Parathyroid adenoma (tissue), 2 donors: ENCODE measurements at regions not wholly inside any gene's neighbourhood (a gene's known extent, or its start where the extent isn't known, plus 50 kb on each side); places are given as distances from the start of the nearest gene placed in this dataset.

Source experiments
- H2AFZ ChIP-seq: fragments of 300-600 bp; sonication (generic); one replicate; pipeline ENCODE4 v1.7.0; 2017; ENCODE audit warnings: antibody characterized with exemption, mild to moderate bottlenecking
- H3K27ac ChIP-seq: fragments of 300-600 bp; sonication (generic); one replicate; pipeline ENCODE4 v1.7.0; 2017
- H3K27me3 ChIP-seq: fragments of 300-600 bp; sonication (generic); one replicate; pipeline ENCODE4 v1.7.0; 2017; ENCODE audit warnings: low read length; ENCODE audit not compliant: control insufficient read depth, insufficient read depth
- H3K36me3 ChIP-seq: fragments of 300-600 bp; sonication (generic); one replicate; pipeline ENCODE4 v1.7.0; 2017; ENCODE audit warnings: low read length; ENCODE audit not compliant: control insufficient read depth, insufficient read depth
- H3K4me1 ChIP-seq: fragments of 300-600 bp; sonication (generic); one replicate; pipeline ENCODE4 v1.7.0; 2017; ENCODE audit warnings: control low read depth
- H3K4me2 ChIP-seq: fragments of 300-600 bp; sonication (generic); one replicate; pipeline ENCODE4 v1.7.0; 2017; ENCODE audit warnings: low read length
- H3K4me3 ChIP-seq: fragments of 300-600 bp; sonication (generic); one replicate; pipeline ENCODE4 v1.7.0; 2017; ENCODE audit warnings: low read depth, low read length
- H3K79me2 ChIP-seq: fragments of 300-600 bp; sonication (generic); one replicate; pipeline ENCODE4 v1.7.0; 2017; ENCODE audit warnings: control low read depth
- H3K9ac ChIP-seq: fragments of 300-600 bp; sonication (generic); one replicate; pipeline ENCODE4 v1.7.0; 2017; ENCODE audit warnings: mild to moderate bottlenecking
- H3K9me3 ChIP-seq: fragments of 300-600 bp; sonication (generic); one replicate; pipeline ENCODE4 v1.7.0; 2017; ENCODE audit warnings: low read length; ENCODE audit not compliant: control insufficient read depth
- CTCF ChIP-seq: fragments of 300-600 bp; sonication (generic); IDR thresholded peaks from one replicate; pipeline ENCODE4 v1.7.0; 2017; ENCODE audit warnings: antibody characterized with exemption, mild to moderate bottlenecking
- donor health status: primary hyperparathyroidism.

- Histone ChIP-seq H3K79me2 (no peaks in the 10 kb centered on the region), H3K4me3 (no peak overlapping the region), H3K4me1 (no peaks in the 10 kb centered on the region), H3K9ac (no peak overlapping the region), H3K36me3 (no peaks in the 10 kb centered on the region), H2AFZ (no peak overlapping the region), H3K27me3 (no peaks in the 10 kb centered on the region), H3K27ac (no peak overlapping the region), H3K4me2 (no peak overlapping the region), H3K9me3 (no peaks in the 10 kb centered on the region)
- no peak for TF ChIP-seq CTCF
Measured at GRCh38 chr4:163911891-163912290, 417.4 kb downstream of the TMA16 start.

GRCh38 chr4:163913571-163913970, 419.1 kb downstream of the TMA16 start:
- Histone ChIP-seq H3K27ac (no peak overlapping the region), H3K27me3 (no peaks in the 10 kb centered on the region), H3K4me1 (no peaks in the 10 kb centered on the region), H3K9me3 (no peaks in the 10 kb centered on the region), H3K36me3 (no peaks in the 10 kb centered on the region), H3K4me2 (no peak overlapping the region), H2AFZ (no peak overlapping the region), H3K79me2 (no peaks in the 10 kb centered on the region), H3K4me3 (no peak overlapping the region), H3K9ac (no peak overlapping the region)
- TF ChIP-seq CTCF: no peak

GRCh38 chr4:163915896-163916295, 421.4 kb downstream of the TMA16 start:
- Histone ChIP-seq H2AFZ (no peak overlapping the region), H3K27ac (no peak overlapping the region), H3K4me3 (no peak overlapping the region), H3K79me2 (no peaks in the 10 kb centered on the region), H3K4me2 (no peak overlapping the region), H3K27me3 (no peaks in the 10 kb centered on the region), H3K36me3 (no peaks in the 10 kb centered on the region), H3K9me3 (no peaks in the 10 kb centered on the region), H3K9ac (no peak overlapping the region), H3K4me1 (no peaks in the 10 kb centered on the region)
- no peak for TF ChIP-seq CTCF

GRCh38 chr4:163920426-163920825, 425.9 kb downstream of the TMA16 start:
- Histone ChIP-seq H3K4me3 (no peak overlapping the region), H3K4me2 (no peak overlapping the region)

More at GRCh38 chr4:163920426-163920825, 425.9 kb downstream of the TMA16 start:
- no peaks in the 10 kb centered on the region for H3K36me3 ChIP-seq
- no peaks in the 10 kb centered on the region for H3K9me3 ChIP-seq
- no peak overlapping the region for H3K9ac ChIP-seq
- no peak for TF ChIP-seq CTCF
- H3K27ac ChIP-seq: no peak overlapping the region
- no peak overlapping the region for H2AFZ ChIP-seq
- no peaks in the 10 kb centered on the region for H3K27me3 ChIP-seq
- H3K4me1 ChIP-seq: no peaks in the 10 kb centered on the region
- H3K79me2 ChIP-seq: no peaks in the 10 kb centered on the region
